Endothelial cell of umbilical vein (primary cell): ENCODE measurements at regions not wholly inside any gene's neighbourhood (a gene's known extent, or its start where the extent isn't known, plus 50 kb on each side); places are given as distances from the start of the nearest gene placed in this dataset.
"Not testable (repeated sequence)": the region's sequence is repeated elsewhere in the genome, so short reads cannot be mapped to it uniquely, and the experiment has no call there.

ENCODE experiments used
- CTCF ChIP-seq, 2 donors: IDR thresholded peaks; 1 replicate in 1 of 2; 2 replicates in 1 of 2; pipeline ENCODE4 v1.5.1; 2011; ENCODE audit warnings: low read length in 2 of 2, mild to moderate bottlenecking in 2 of 2, moderate library complexity in 2 of 2, control low read depth in 1 of 2, inconsistent platforms in 1 of 2, low read depth in 1 of 2; ENCODE audit not compliant: insufficient read depth in 1 of 2; ENCODE audit errors: extremely low read depth in 1 of 2
- EZH2 ChIP-seq: IDR thresholded peaks from 2 replicates; pipeline ENCODE4 v1.6.1; 2012; ENCODE audit warnings: borderline replicate concordance, low read depth, mild to moderate bottlenecking, moderate library complexity, low read length, inconsistent platforms; ENCODE audit not compliant: severe bottlenecking
- FOS ChIP-seq: IDR thresholded peaks from 2 replicates; pipeline ENCODE4 v1.6.1; 2011; ENCODE audit warnings: mild to moderate bottlenecking, low read length, moderate library complexity, borderline replicate concordance; ENCODE audit not compliant: insufficient read depth
- GATA2 ChIP-seq: IDR thresholded peaks from 2 replicates; pipeline ENCODE4 v1.7.0; 2011; ENCODE audit warnings: low read depth, mild to moderate bottlenecking, moderate library complexity, mixed read lengths, low read length; ENCODE audit not compliant: insufficient read length, insufficient read depth
- JUN ChIP-seq: IDR thresholded peaks from 2 replicates; pipeline ENCODE4 v1.6.1; 2011; ENCODE audit warnings: borderline replicate concordance, low read depth; ENCODE audit not compliant: insufficient read length, insufficient read depth
- MAX ChIP-seq: IDR thresholded peaks from 2 replicates; pipeline ENCODE4 v1.6.1; 2011; ENCODE audit not compliant: insufficient read depth, insufficient read length
- MYC ChIP-seq: IDR thresholded peaks from one replicate; pipeline ENCODE4 v1.6.1; 2011; ENCODE audit warnings: mild to moderate bottlenecking, low read depth, low read length
- POLR2A ChIP-seq: IDR thresholded peaks from 2 replicates; pipeline ENCODE4 v1.6.1; 2012; ENCODE audit warnings: low read depth, mild to moderate bottlenecking, control low read depth, low read length
- POLR2AphosphoS5 ChIP-seq: IDR thresholded peaks from 2 replicates; pipeline ENCODE4 v1.6.1; 2012; ENCODE audit warnings: low read depth, mild to moderate bottlenecking, control low read depth, low read length, moderate library complexity; ENCODE audit not compliant: insufficient read depth

- not testable (repeated sequence) for TF ChIP-seq CTCF (IDR thresholded peaks at IDR 0.05; ENCODE audit: extremely low read depth in 1 of 2, insufficient read depth in 1 of 2, low read depth in 1 of 2, low read length in 2 of 2); POLR2A; EZH2; MAX; MYC; POLR2AphosphoS5; JUN; GATA2; FOS
Observed at GRCh38 chr7:6970180-6970579, 144.1 kb upstream of the CCZ1B start.
